Pancreas (tissue), 10 donors: ENCODE measurements at regions not wholly inside any gene's neighbourhood (a gene's known extent, or its start where the extent isn't known, plus 50 kb on each side); places are given as distances from the start of the nearest gene placed in this dataset.
"Not testable (repeated sequence)": the region's sequence is repeated elsewhere in the genome, so short reads cannot be mapped to it uniquely, and the experiment has no call there.

ENCODE experiments used
- ATAC-seq, 4 donors: fragments of 200-7000 bp; cut with Tn5 transposase; one replicate each; pipeline versions ENCODE4 v1.8.0 to v1.9.1; 2020; ENCODE audit warnings: mild to moderate bottlenecking in 4 of 4, moderate library complexity in 4 of 4
- DNase-seq, 6 donors: peaks; one replicate each; pipeline ENCODE4 v3.0.0-alpha.2; 2020
- FAIRE-seq: peaks from 2 replicates; lab custom pipeline; 2012; peaks lifted over from hg19 to GRCh38; lab: Jason Lieb, UNC
- H3K27ac ChIP-seq, 4 donors: fragments of 200-600 bp; sonication (generic); 1 replicate in 3 of 4; 2 replicates in 1 of 4; pipeline versions ENCODE4 v1.5.0 to v1.8.0; 2020
- H3K27me3 ChIP-seq, 4 donors: fragments of 200-600 bp; one replicate each; pipeline ENCODE4 v1.8.0; 2021
- H3K36me3 ChIP-seq, 3 donors: fragments of 200-600 bp; sonication (generic) in 1 of 3; one replicate each; pipeline versions ENCODE4 v1.5.0 to v1.8.0; 2020 to 2021
- H3K4me1 ChIP-seq, 3 donors: fragments of 200-600 bp; one replicate each; pipeline ENCODE4 v1.8.0; 2021
- H3K4me3 ChIP-seq, 4 donors: fragments of 200-600 bp; sonication (generic) in 2 of 4; one replicate each; pipeline versions ENCODE4 v1.5.0 to v1.8.0; 2020 to 2021
- H3K9me3 ChIP-seq, 4 donors: fragments of 200-600 bp; one replicate each; pipeline ENCODE4 v1.8.0; 2021
- WGBS, 2 donors: extraction: QIAGEN DNeasy Blood & Tissue Kit; methylation state at CpG; one replicate each; pipeline ENCODE4 v1.1.7; 2013; 5-methylcytosine and 5-hydroxymethylcytosine counted together
- intact Hi-C, 3 donors: fragments of 100-400 bp; cut with DNase I; formaldehyde crosslinking; loops; one replicate each; pipeline versions ENCODE4 v1.11.1 to v1.14.2; 2022
- TF ChIP-seq, protein P1 (sequence below), 4 donors: fragments of 200-600 bp; sonication (generic) in 3 of 4; IDR thresholded peaks; one replicate each; pipeline versions ENCODE4 v1.5.0 to v1.8.0; 2021; ENCODE audit warnings: antibody characterized with exemption in 4 of 4
- donor health status: healthy with polysubstance abuse.
- donor health status: DM: no; HTN: no; CAD: no; lungs with moderate emphysema.
- donor health status: DM: no; HTN: no; CAD: no.
- donor health status: control.
- donor health status: control.
- donor health status: Bipolar disorder and iron deficiency.
- donor health status: DM: yes; HTN: yes; CAD: no.
- donor health status: DM: no; HTN: no; CAD: no.
- donor health status: DM: no; HTN: no; CAD: no.
- donor health status: DM: yes; HTN: yes; CAD: no.

DNA sequence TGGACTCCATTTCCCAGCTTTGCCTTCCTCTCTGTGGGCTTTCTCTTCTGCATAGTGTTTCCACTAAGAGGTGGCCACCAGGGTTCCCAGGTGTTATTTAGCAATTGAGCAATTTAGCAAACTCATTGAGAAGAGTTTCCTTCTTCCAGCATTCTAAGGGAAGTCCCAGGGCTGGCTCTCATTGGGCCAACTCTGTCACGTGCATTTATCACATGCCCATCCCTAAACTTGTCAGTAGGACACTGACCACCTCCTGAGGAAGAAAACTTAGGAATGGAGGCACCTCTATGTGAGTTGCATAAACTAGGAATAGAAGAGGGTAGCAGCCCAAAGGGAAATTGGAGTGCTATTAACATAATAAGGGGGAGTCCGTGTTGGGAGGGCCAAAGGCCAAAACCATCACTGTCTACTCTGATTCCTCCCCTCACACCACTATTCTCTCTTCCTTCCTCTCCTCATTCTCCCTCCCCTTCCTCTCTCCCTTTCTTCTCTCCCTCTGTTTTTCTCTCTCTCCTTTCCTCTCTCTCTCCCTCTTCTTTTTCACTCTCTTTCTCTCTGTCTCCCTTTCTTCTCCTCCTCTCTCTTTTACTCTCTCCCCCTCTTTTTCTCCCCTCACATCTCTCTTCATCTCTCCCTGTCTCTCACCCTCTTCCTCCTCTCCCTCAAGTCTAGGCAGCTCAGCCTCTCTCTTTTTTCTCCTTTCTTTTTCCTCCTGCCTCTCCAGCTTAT is 213.4 kb downstream of the PALM2AKAP2 start:
- ATAC-seq (no peak), FAIRE-seq (no peak), DNase-seq (no peak)
- TF ChIP-seq, protein P1, sequence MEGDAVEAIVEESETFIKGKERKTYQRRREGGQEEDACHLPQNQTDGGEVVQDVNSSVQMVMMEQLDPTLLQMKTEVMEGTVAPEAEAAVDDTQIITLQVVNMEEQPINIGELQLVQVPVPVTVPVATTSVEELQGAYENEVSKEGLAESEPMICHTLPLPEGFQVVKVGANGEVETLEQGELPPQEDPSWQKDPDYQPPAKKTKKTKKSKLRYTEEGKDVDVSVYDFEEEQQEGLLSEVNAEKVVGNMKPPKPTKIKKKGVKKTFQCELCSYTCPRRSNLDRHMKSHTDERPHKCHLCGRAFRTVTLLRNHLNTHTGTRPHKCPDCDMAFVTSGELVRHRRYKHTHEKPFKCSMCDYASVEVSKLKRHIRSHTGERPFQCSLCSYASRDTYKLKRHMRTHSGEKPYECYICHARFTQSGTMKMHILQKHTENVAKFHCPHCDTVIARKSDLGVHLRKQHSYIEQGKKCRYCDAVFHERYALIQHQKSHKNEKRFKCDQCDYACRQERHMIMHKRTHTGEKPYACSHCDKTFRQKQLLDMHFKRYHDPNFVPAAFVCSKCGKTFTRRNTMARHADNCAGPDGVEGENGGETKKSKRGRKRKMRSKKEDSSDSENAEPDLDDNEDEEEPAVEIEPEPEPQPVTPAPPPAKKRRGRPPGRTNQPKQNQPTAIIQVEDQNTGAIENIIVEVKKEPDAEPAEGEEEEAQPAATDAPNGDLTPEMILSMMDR (IDR thresholded peaks at IDR 0.05): no peak
- no peaks in the 10 kb centered on the region for H3K9me3 ChIP-seq
- H3K36me3 ChIP-seq: no peaks in the 10 kb centered on the region
- H3K27me3 ChIP-seq: no peaks in the 10 kb centered on the region
- 28 to 39% methylated on average over 2 of the region's 2 CpGs for WGBS, 2 donors
- intact Hi-C loops: no loop called here
- no peaks in the 10 kb centered on the region for H3K4me1 ChIP-seq
- H3K27ac ChIP-seq: no peak overlapping the region
- H3K4me3 ChIP-seq: no peak overlapping the region

DNA sequence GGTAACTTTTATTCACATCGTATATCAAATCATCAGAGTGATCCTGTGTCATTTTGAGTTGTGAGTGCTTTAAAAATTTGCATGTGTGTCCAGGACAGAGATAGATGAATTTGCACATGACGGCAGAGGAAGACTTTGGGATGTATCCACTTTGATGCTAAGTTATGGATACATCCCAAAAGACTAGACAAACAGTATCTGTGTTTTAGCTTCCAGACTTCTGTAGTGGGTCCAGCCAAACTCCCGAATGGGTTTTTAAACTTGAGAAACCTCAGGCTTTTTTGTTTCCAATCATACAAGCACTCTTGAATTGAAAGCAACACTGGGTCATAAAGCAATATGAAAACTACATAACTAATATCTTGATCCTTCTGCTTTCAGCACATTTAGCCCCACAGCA is 213.8 kb downstream of the C9orf152 start:
- Histone ChIP-seq H3K27ac (no peak overlapping the region), H3K36me3 (no peaks in the 10 kb centered on the region), H3K4me1 (no peaks in the 10 kb centered on the region), H3K9me3 (no peaks in the 10 kb centered on the region), H3K27me3 (no peaks in the 10 kb centered on the region), H3K4me3 (no peak overlapping the region)
- WGBS, 2 donors: 59 to 65% methylated on average over 3 of the region's 3 CpGs
- ATAC-seq (no peak), DNase-seq (no peak), FAIRE-seq (no peak)
- TF ChIP-seq, protein P1 (IDR thresholded peaks at IDR 0.05): no peak
- intact Hi-C loops: no loop called here

DNA sequence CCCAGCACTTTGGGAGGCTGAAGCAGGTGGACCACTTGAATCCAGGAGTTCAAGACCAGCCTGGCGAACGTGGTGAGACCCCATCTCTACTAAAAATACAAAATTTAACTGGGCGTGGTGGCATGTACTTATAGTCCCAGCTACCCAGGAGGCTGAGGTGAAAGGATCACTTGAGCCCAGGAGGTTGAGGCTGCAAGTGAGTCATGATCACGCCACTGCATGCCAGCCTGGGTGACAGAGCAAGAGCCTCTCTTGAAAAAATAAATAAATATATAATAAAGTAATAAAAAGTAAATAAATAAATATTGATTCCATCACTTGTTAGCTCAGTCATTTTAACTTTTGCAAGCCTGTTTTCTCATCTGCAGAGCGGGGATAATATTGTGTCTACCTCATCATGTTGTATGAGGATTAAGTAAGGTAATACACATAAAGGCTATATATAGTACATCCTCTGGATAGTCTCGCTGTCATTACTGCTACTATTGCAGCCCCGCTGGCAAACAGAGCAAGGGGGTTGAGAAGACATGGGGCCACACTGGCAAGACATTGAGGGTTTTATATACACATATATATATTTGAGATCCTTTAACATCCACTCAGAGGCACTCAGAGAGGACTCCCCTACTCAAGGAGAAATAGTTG is 210.9 kb downstream of the C9orf152 start:
- Histone ChIP-seq H3K27ac (no peak overlapping the region), H3K4me3 (no peak overlapping the region), H3K9me3 (no peaks in the 10 kb centered on the region), H3K4me1 (no peaks in the 10 kb centered on the region), H3K36me3 (no peaks in the 10 kb centered on the region), H3K27me3 (no peaks in the 10 kb centered on the region)
- intact Hi-C loops: no loop called here
- DNase-seq: no peak
- ATAC-seq: no peak
- 75 to 88% methylated on average over 7 of the region's 7 CpGs for WGBS, 2 donors
- TF ChIP-seq, protein P1 (IDR thresholded peaks at IDR 0.05): no peak
- FAIRE-seq: no peak

GRCh38 chr9:109997682-109998081 is 210.3 kb downstream of the C9orf152 start:
- Histone ChIP-seq H3K4me3 (no peak overlapping the region), H3K9me3 (no peaks in the 10 kb centered on the region), H3K27ac (no peak overlapping the region), H3K27me3 (no peaks in the 10 kb centered on the region), H3K4me1 (no peaks in the 10 kb centered on the region), H3K36me3 (no peaks in the 10 kb centered on the region)
- intact Hi-C loops: no loop called here
- no peak for FAIRE-seq
- TF ChIP-seq, protein P1 (IDR thresholded peaks at IDR 0.05): no peak
- ATAC-seq: no peak
- no peak for DNase-seq
- 49 to 69% methylated on average over 4 of the region's 4 CpGs for WGBS, 2 donors

GRCh38 chr9:110005521-110005920 is 202.4 kb downstream of the C9orf152 start:
- FAIRE-seq, DNase-seq, H3K4me1 ChIP-seq, H3K27ac ChIP-seq, H3K9me3 ChIP-seq, H3K27me3 ChIP-seq, ATAC-seq, H3K36me3 ChIP-seq, H3K4me3 ChIP-seq, intact Hi-C loops: not testable (repeated sequence)
- WGBS, 2 donors: 66 to 72% methylated on average over 6 to 8 of the region's 8 CpGs
